ENCODE measurements at regions not wholly inside any gene's neighbourhood (a gene's known extent, or its start where the extent isn't known, plus 50 kb on each side); places are given as distances from the start of the nearest gene placed in this dataset.
"Not testable (repeated sequence)": the region's sequence is repeated elsewhere in the genome, so short reads cannot be mapped to it uniquely, and the experiment has no call there.

- no peak for DNase-seq (ENCODE audit: low read depth, low spot score)
Observed at GRCh38 chr6:6748001-6748400, 159.5 kb downstream of the LY86 start.

GRCh38 chr6:6749702-6750491 is 161.4 kb downstream of the LY86 start:
- peak; percentile 30 for DNase-seq (ENCODE audit: low read depth, low spot score)

GRCh38 chr6:6750594-6751265 is 162.2 kb downstream of the LY86 start:
- DNase-seq (ENCODE audit: low read depth, low spot score), result no peak

GRCh38 chr6:6751266-6751596 is 162.7 kb downstream of the LY86 start:
- no peak for DNase-seq (ENCODE audit: low read depth, low spot score)

- DNase-seq (ENCODE audit: low read depth, low spot score), result no peak
Observed at GRCh38 chr6:6751619-6752023, 163.1 kb downstream of the LY86 start.

GRCh38 chr6:6752129-6752528 is 163.6 kb downstream of the LY86 start:
- DNase-seq (ENCODE audit: low read depth, low spot score), result no peak

- DNase-seq (ENCODE audit: low read depth, low spot score), result no peak
Observed at GRCh38 chr6:6753301-6753700, 164.8 kb downstream of the LY86 start.

- DNase-seq (ENCODE audit: low read depth, low spot score), result no peak
Observed at GRCh38 chr6:6756526-6756925, 168.0 kb downstream of the LY86 start.

- no peak for DNase-seq (ENCODE audit: low read depth, low spot score)
Observed at GRCh38 chr6:6758546-6758914, 170.0 kb downstream of the LY86 start.

GRCh38 chr6:6758915-6759654 is 170.6 kb downstream of the LY86 start:
- no peak for DNase-seq (ENCODE audit: low read depth, low spot score)

GRCh38 chr6:6760002-6760401 is 171.5 kb downstream of the LY86 start:
- no peak for DNase-seq (ENCODE audit: low read depth, low spot score)

GRCh38 chr6:6762566-6762965 is 174.0 kb downstream of the LY86 start:
- DNase-seq (ENCODE audit: low read depth, low spot score), result not testable (repeated sequence)

GRCh38 chr6:6764764-6765434 is 176.4 kb downstream of the LY86 start:
- no peak for DNase-seq (ENCODE audit: low read depth, low spot score)

GRCh38 chr6:6766230-6766905 is 177.8 kb downstream of the LY86 start:
- DNase-seq (ENCODE audit: low read depth, low spot score), result no peak

- DNase-seq (ENCODE audit: low read depth, low spot score), result no peak
Observed at GRCh38 chr6:6769466-6769865, 180.9 kb downstream of the LY86 start.

- no peak for DNase-seq (ENCODE audit: low read depth, low spot score)
Observed at GRCh38 chr6:6771224-6771945, 182.9 kb downstream of the LY86 start.

GRCh38 chr6:6771964-6772363 is 183.4 kb downstream of the LY86 start:
- DNase-seq (ENCODE audit: low read depth, low spot score), result no peak

GRCh38 chr6:6772751-6773150 is 184.2 kb downstream of the LY86 start:
- no peak for DNase-seq (ENCODE audit: low read depth, low spot score)

- no peak for DNase-seq (ENCODE audit: low read depth, low spot score)
Observed at GRCh38 chr6:6775074-6775473, 186.6 kb downstream of the LY86 start.

GRCh38 chr6:6780231-6780630 is 191.7 kb downstream of the LY86 start:
- no peak for DNase-seq (ENCODE audit: low read depth, low spot score)

Data from brain pericyte (primary cell).